HPDE6-E6E7 (cell line): ENCODE measurements at regions not wholly inside any gene's neighbourhood (a gene's known extent, or its start where the extent isn't known, plus 50 kb on each side); places are given as distances from the start of the nearest gene placed in this dataset.

Experiments
- DNase-seq: peaks from one replicate; pipeline ENCODE4 v3.0.0; 2011; ENCODE audit warnings: missing footprints; ENCODE audit errors: extremely low spot score

DNA sequence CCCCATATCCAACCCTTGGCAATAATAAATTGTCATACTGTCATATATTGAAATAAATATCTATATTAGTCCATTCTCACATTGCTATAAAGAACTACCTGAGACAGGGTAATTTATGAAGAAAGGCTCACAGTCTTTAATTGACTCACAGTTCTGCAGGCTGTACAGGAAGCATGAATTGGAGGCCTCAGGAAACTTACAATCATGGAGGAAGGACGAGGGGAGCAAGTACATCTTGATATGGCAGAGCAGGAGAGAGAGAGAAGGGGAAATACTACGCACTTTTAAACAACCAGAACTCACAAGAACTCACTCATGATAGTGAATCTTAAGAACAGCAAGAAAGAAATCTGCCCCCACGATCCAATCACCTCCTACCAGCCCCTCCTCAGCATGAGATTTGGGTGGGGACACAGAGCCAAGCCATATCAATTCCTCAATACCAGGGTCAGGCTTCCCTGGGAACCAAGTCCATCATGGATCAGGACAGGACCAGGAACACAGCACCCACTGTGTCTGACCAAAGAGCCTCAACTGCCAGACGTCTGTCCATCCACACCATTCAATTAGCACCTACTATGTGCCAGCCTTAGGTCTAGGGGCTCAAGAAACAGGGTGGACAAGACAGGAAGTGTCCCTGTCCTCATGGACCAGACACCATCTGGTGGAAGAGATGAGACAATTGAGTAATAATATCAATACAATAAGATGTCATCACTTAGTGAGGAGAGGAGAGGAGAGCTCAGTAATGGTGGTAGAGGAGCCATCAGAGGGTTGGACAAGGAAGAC lies 56.9 kb upstream of the TOP3B start:
- no peak for DNase-seq

DNA sequence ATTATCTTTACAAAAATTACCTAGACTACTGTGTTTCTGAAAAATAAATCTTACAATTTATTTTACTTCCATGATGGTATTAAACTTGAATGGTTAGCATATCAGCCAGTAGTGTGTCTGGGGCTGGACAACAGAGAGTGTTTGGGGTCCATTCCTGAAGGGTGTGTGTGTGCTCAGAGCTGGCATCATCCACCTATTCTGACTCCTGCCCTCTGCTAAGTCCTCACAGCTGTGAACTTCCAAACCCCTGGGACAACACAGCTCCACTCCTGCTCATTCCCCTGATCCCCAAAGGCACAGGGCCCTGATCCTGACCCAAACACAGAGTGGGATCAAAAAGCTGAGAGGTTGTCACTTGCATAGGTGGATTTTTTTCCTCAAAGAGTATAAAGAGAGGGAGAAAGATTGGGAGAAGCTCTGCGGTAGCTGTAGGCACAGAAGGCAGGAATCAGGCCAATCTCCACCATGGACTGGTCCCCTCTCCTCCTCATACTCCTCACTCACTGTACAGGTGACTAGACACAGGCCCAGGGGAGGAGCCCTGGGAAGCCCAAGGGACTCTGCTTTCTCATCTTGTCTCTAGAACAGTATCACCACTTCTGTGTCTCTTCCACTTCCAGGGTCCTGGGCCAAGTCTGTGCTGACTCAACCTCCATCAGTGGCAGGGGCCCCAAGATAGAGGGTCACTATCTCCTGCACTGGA lies 55.7 kb upstream of the TOP3B start:
- DNase-seq, result no peak

- no peak for DNase-seq
Measured at GRCh38 chr22:22037740-22038139, 55.2 kb upstream of the TOP3B start.

DNA sequence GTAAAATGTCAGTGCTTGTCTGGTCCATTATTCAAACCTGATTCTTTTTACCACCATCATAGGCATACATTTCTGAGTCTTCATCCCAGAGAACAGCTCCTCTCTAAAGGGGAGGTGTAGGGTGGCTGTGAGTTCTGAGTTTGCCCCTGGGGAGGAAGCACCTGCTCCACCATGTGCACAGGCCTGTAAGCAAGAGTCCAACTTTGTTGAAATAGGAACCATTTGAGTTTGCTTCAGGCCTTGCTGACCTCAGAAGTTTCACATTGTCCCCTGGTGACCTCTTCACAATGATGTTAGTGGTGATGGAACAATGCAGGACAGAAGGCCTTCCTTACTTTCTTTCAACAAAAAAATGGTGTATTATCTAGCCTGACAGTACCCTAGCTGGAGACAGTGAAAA lies 54.6 kb upstream of the TOP3B start:
- no peak for DNase-seq

GRCh38 chr22:22036588-22036987 lies 54.0 kb upstream of the TOP3B start:
- no peak for DNase-seq

DNA sequence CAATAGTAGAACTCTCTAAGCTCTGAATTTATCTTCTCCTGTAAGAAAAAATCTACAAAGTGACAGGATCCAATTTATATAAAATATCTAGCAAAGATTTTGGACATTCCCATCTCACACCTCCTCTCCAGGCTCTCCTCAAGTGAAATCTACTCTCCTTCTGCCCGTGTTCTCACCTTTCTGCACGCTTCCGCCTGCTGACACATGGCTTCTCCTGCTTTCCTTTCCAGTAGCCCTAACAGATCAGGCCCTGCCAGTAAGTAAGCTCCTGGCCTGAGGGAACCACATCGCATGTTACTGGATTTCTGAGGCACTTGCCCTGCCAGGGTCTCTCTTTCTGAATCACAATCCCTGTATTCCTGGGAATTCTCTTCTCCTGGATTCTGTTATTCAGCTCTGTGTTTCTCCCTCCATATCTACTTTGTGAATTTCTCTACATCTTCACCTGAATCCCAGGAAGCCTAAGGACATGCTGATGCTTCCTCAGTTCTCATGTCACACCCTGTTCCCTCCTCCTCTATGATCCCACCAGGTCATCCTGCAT lies 53.3 kb upstream of the TOP3B start:
- no peak for DNase-seq

DNA sequence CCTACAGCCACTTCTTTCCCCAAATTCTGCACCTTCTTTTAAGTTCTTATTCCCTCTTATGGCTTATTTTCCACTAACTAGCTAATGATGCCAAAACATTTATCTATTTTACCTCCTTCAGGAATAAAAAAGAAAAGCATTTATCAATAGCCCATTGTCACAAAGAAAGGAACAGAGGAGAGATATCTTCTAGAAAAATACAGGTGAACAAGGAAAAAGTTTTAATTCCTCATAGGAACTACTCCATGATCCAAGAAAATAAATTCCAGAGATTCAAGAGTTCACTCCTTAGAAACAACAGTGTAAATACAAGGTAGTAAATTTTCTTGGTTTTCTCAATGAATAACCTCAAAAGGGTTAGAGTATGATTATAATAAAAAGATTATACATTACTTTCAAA lies 52.6 kb upstream of the TOP3B start:
- no peak for DNase-seq

DNA sequence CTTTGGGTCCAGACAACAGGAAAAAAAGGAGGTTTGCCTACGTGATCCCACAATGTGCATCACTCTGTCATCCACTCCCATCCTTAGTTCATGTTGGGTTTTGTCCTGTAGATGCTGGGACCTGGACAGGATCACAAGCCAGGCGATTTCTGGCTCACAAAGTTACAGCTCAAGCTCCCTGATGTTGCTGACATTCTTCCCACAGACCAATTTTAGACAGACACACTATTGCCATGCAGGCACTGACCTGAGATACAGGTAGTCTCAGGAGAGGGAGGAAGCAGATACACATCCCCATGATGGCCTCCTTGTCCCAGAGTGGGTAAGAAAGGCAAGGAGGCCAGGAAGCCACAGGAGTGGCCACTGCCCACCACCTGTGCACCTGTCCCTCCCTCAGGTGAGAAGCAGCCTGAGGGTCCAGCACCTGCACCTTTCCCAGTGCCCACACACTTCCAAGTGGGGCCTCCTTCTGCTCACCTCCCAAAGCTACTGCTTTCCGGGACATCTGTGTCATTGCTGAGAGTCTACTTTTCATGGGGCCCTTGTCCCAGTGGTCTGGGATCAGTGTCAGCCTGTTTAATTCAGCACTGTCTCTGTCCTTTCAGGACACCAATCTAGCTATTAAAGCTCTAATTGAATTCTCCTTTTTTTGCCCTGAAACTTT lies 52.0 kb upstream of the TOP3B start:
- DNase-seq, result no peak

DNA sequence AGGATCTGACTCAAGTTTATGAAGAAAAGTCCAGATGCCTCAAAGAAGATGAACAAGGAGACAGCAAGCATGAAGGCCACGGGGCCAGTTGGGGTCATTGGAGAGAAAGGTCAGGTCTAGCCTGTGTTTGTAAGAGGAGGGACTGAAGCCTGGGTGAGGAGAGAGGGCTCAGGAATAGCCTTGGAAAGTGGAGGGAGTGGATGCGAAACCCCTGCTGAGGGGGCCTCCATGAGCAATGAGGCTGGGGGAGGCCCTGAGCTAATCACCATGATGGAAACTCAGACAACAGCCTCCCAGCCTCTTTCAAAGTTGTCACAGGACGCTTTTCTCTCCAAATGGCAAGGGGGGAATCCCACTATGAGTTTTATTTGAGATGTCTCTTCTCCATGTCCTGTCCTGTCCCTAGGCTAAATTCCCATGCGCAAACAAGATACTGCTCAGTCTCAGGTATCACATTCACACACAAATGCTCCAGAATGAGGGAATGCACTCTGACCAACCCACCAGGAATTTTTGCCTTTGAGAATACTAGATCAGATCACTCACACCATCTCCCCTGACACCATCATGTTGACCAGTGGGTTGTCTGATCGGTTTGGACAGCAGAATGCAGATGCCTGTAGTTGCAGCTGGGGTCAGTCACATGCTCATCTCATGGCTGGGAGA lies 51.3 kb upstream of the TOP3B start:
- no peak for DNase-seq

- no peak for DNase-seq
Measured at GRCh38 chr22:22032906-22033802, 50.6 kb upstream of the TOP3B start.

- DNase-seq, result no peak
Measured at GRCh38 chr22:22032099-22032905, 49.7 kb upstream of the TOP3B start.
